GM18873 (cell line): ENCODE measurements at regions not wholly inside any gene's neighbourhood (a gene's known extent, or its start where the extent isn't known, plus 50 kb on each side); places are given as distances from the start of the nearest gene placed in this dataset.

Experiments used
- ATAC-seq: cut with Tn5 transposase; IDR thresholded peaks from one replicate; pipeline ENCODE4 v1.9.1; 2021; ENCODE audit warnings: mild to moderate bottlenecking, moderate library complexity, moderate number of reproducible peaks; ENCODE audit not compliant: unreplicated experiment, low FRiP score

- ATAC-seq, result no peak
Measured at GRCh38 chr22:48199667-48200066, 1437.2 kb downstream of the TBC1D22A start.

- ATAC-seq, result no peak
Measured at GRCh38 chr22:48198489-48199459, 1436.3 kb downstream of the TBC1D22A start.

- no peak for ATAC-seq
Measured at GRCh38 chr22:48197189-48197690, 1434.8 kb downstream of the TBC1D22A start.

GRCh38 chr22:48192920-48193319 is 1430.5 kb downstream of the TBC1D22A start:
- no peak for ATAC-seq

GRCh38 chr22:48192071-48192470 is 1429.6 kb downstream of the TBC1D22A start:
- no peak for ATAC-seq

- no peak for ATAC-seq
Measured at GRCh38 chr22:48188231-48188721, 1425.8 kb downstream of the TBC1D22A start.

- no peak for ATAC-seq
Measured at GRCh38 chr22:48187356-48187755, 1424.9 kb downstream of the TBC1D22A start.

- no peak for ATAC-seq
Measured at GRCh38 chr22:48186146-48186790, 1423.8 kb downstream of the TBC1D22A start.

GRCh38 chr22:48185071-48186055 is 1422.9 kb downstream of the TBC1D22A start:
- no peak for ATAC-seq

GRCh38 chr22:48182846-48183805 is 1420.7 kb downstream of the TBC1D22A start:
- no peak for ATAC-seq

GRCh38 chr22:48182031-48182430 is 1419.6 kb downstream of the TBC1D22A start:
- ATAC-seq, result no peak

- no peak for ATAC-seq
Measured at GRCh38 chr22:48181263-48181955, 1419.0 kb downstream of the TBC1D22A start.

GRCh38 chr22:48180631-48181030 is 1418.2 kb downstream of the TBC1D22A start:
- ATAC-seq, result no peak

- no peak for ATAC-seq
Measured at GRCh38 chr22:48179571-48180546, 1417.4 kb downstream of the TBC1D22A start.

GRCh38 chr22:48178536-48178935 is 1416.1 kb downstream of the TBC1D22A start:
- ATAC-seq, result no peak

GRCh38 chr22:48177631-48178030 is 1415.2 kb downstream of the TBC1D22A start:
- ATAC-seq, result no peak

GRCh38 chr22:48175721-48176120 is 1413.3 kb downstream of the TBC1D22A start:
- no peak for ATAC-seq
